Astrocyte (in vitro differentiated cells and primary cell): ENCODE measurements at regions not wholly inside any gene's neighbourhood (a gene's known extent, or its start where the extent isn't known, plus 50 kb on each side); places are given as distances from the start of the nearest gene placed in this dataset.

ENCODE experiments used
- CTCF ChIP-seq: IDR thresholded peaks from 2 replicates; pipeline ENCODE4 v1.5.1; 2011; ENCODE audit warnings: low read depth, mild to moderate bottlenecking, inconsistent platforms, low read length, moderate library complexity; ENCODE audit not compliant: insufficient read depth
- EZH2 ChIP-seq: IDR thresholded peaks from 2 replicates; pipeline ENCODE4 v1.6.1; 2012; ENCODE audit warnings: mild to moderate bottlenecking, low read length, inconsistent platforms; ENCODE audit not compliant: insufficient read depth

- TF ChIP-seq CTCF (no peak), EZH2 (no peak)
Observed at GRCh38 chr2:57936216-57936615, 110.4 kb upstream of the VRK2 start.
